Lower lobe of right lung (tissue), 2 donors: ENCODE measurements at regions not wholly inside any gene's neighbourhood (a gene's known extent, or its start where the extent isn't known, plus 50 kb on each side); places are given as distances from the start of the nearest gene placed in this dataset.

Experiments
- ATAC-seq, 2 donors: fragments of 200-7000 bp; cut with Tn5 transposase; one replicate each; pipeline ENCODE4 v1.9.1; 2020 to 2022; ENCODE audit warnings: mild to moderate bottlenecking in 2 of 2, moderate library complexity in 2 of 2
- DNase-seq: peaks from one replicate; pipeline ENCODE4 v3.0.0-alpha.2; 2020
- H3K27ac ChIP-seq: fragments of 200-600 bp; one replicate; pipeline ENCODE4 v1.8.0; 2022
- H3K27me3 ChIP-seq: fragments of 200-600 bp; one replicate; pipeline ENCODE4 v1.8.0; 2022; ENCODE audit warnings: low read depth
- H3K36me3 ChIP-seq: fragments of 200-600 bp; one replicate; pipeline ENCODE4 v1.8.0; 2022; ENCODE audit warnings: mild to moderate bottlenecking
- H3K4me1 ChIP-seq: fragments of 200-600 bp; one replicate; pipeline ENCODE4 v1.8.0; 2022
- H3K4me3 ChIP-seq: fragments of 200-600 bp; one replicate; pipeline ENCODE4 v1.8.0; 2022; ENCODE audit warnings: mild to moderate bottlenecking
- H3K9me3 ChIP-seq: fragments of 200-600 bp; one replicate; pipeline ENCODE4 v1.8.0; 2022
- CTCF ChIP-seq: fragments of 200-600 bp; IDR thresholded peaks from one replicate; pipeline ENCODE4 v1.8.0; 2022; ENCODE audit warnings: antibody characterized with exemption, mild to moderate bottlenecking
- intact Hi-C: fragments of 100-400 bp; cut with DNase I; formaldehyde crosslinking; loops from one replicate; pipeline ENCODE4 v1.11.0; 2022
- donor health status: DM: no; HTN: yes; CAD: no; lungs with severe emphysema.

GRCh38 chr5:112625689-112626438 is 111.8 kb upstream of the APC start:
- TF ChIP-seq CTCF, result no peak
- DNase-seq (no peak), ATAC-seq (no peak)
- Histone ChIP-seq H3K36me3 (no peaks in the 10 kb centered on the region), H3K4me1 (no peaks in the 10 kb centered on the region), H3K27ac (no peak overlapping the region), H3K4me3 (no peak overlapping the region), H3K9me3 (no peaks in the 10 kb centered on the region), H3K27me3 (no peaks in the 10 kb centered on the region)
- intact Hi-C loops, result no loop called here

- Histone ChIP-seq H3K27ac (no peak overlapping the region), H3K36me3 (no peaks in the 10 kb centered on the region), H3K4me1 (no peaks in the 10 kb centered on the region), H3K9me3 (no peaks in the 10 kb centered on the region), H3K27me3 (no peaks in the 10 kb centered on the region), H3K4me3 (no peak overlapping the region)
- no peak for TF ChIP-seq CTCF
- DNase-seq (no peak), ATAC-seq (no peak)
- intact Hi-C loops, result no loop called here
Measured at GRCh38 chr5:112626715-112627114, 111.0 kb upstream of the APC start.

GRCh38 chr5:112628214-112628980 is 109.3 kb upstream of the APC start:
- intact Hi-C loops, result no loop called here
- no peak for TF ChIP-seq CTCF
- H3K27me3 ChIP-seq, result no peaks in the 10 kb centered on the region
- DNase-seq (no peak), ATAC-seq (no peak)
- no peaks in the 10 kb centered on the region for H3K36me3 ChIP-seq
- no peaks in the 10 kb centered on the region for H3K9me3 ChIP-seq
- no peak overlapping the region for H3K4me3 ChIP-seq
- H3K4me1 ChIP-seq, result no peaks in the 10 kb centered on the region
- no peak overlapping the region for H3K27ac ChIP-seq

GRCh38 chr5:112630246-112631009 is 107.3 kb upstream of the APC start:
- H3K27ac ChIP-seq, result no peak overlapping the region
- no peaks in the 10 kb centered on the region for H3K9me3 ChIP-seq
- ATAC-seq (no peak), DNase-seq (no peak)
- H3K4me3 ChIP-seq, result no peak overlapping the region
- intact Hi-C loops, result no loop called here
- no peaks in the 10 kb centered on the region for H3K36me3 ChIP-seq
- H3K4me1 ChIP-seq, result no peaks in the 10 kb centered on the region
- TF ChIP-seq CTCF, result no peak
- H3K27me3 ChIP-seq, result no peaks in the 10 kb centered on the region

GRCh38 chr5:112634166-112634565 is 103.5 kb upstream of the APC start:
- Histone ChIP-seq H3K27ac (no peak overlapping the region), H3K4me1 (peaks cover 5% of the 10 kb centered on the region), H3K27me3 (no peaks in the 10 kb centered on the region), H3K9me3 (no peaks in the 10 kb centered on the region), H3K4me3 (no peak overlapping the region), H3K36me3 (no peaks in the 10 kb centered on the region)
- ATAC-seq (no peak), DNase-seq (no peak)
- intact Hi-C loops, result no loop called here
- TF ChIP-seq CTCF, result no peak
